Fibroblast of skin of back (primary cell): ENCODE measurements at regions not wholly inside any gene's neighbourhood (a gene's known extent, or its start where the extent isn't known, plus 50 kb on each side); places are given as distances from the start of the nearest gene placed in this dataset.
"Not testable (repeated sequence)": the region's sequence is repeated elsewhere in the genome, so short reads cannot be mapped to it uniquely, and the experiment has no call there.

Experiments
- DNase-seq: peaks from one replicate; pipeline ENCODE4 v3.0.0-alpha.2; 2013

DNA sequence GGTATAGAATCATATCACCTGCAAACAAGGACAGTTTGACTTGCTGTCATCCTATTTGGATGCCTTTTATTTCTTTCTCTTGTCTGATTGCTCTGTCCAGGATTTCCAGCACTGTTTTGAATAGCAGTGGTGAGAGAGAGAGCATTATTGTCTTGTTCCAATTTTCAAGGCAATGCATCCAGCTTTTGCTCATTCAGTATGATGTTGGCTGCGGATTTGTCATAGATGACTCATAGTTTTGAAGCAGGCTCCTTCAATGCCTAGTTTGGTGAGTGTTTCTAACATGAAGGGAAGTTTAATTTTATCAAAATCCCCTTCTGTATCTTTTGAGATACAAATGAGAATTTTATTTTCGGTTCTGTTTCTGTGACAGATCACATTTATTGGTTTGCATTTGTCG, 518.9 kb downstream of the PCDH11X start:
- DNase-seq: not testable (repeated sequence)

DNA sequence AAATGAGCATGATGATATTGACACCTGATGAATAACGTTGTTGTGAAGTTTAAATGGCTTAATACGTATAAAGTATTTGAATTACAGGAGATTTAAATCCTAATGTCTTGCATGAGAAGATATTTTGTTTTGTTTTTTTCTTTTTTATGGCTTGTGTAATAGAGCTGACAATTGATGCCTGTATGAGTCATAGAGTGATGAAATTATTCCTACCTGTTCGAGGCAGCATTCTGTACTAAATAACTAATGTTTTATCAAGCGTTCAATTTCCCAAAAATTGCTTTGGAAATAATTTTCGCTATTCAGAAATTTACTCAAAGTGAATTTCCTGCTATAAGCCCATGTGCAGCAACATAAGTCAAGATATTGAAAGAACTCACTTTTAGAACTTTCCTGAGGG, 554.0 kb downstream of the PCDH11X start:
- not testable (repeated sequence) for DNase-seq

DNA sequence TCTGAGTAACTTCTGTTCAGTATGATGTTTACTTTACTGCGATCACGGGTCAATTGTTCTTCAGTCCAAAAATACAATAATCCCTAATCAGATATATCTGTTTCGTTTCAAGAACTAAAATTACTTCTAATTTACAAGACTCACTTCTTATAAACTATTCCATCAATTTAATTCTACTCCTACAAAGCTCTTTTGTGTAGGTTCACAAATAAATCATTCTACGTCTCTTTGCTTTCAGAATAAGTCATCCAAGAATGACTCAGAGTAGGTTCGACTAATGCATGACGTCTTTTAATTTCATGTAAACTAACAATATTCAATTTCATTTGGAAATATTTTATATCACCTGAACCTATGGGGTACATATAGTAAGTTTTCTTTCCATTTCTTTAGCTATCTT, 571.9 kb downstream of the PCDH11X start:
- DNase-seq: not testable (repeated sequence)

DNA sequence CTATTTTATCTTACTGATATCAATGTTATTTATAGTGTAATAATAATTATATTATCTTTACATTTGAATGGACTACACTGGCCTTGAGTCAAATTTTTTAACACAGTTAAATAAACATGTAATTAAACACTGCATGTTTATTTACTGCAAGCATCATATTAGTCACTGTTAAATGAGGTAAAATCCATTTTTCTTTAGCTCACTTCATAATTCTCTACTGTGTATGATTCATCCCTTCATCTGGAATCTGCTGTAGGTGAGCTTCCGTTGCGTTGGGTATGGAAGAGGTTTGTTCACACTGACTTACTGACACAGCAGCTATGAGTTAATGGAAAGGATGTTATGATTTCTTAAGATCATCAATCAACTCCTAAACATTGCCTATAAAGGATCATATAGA, 572.3 kb downstream of the PCDH11X start:
- no peak for DNase-seq
